ENCODE measurements at regions not wholly inside any gene's neighbourhood (a gene's known extent, or its start where the extent isn't known, plus 50 kb on each side); places are given as distances from the start of the nearest gene placed in this dataset.

DNA sequence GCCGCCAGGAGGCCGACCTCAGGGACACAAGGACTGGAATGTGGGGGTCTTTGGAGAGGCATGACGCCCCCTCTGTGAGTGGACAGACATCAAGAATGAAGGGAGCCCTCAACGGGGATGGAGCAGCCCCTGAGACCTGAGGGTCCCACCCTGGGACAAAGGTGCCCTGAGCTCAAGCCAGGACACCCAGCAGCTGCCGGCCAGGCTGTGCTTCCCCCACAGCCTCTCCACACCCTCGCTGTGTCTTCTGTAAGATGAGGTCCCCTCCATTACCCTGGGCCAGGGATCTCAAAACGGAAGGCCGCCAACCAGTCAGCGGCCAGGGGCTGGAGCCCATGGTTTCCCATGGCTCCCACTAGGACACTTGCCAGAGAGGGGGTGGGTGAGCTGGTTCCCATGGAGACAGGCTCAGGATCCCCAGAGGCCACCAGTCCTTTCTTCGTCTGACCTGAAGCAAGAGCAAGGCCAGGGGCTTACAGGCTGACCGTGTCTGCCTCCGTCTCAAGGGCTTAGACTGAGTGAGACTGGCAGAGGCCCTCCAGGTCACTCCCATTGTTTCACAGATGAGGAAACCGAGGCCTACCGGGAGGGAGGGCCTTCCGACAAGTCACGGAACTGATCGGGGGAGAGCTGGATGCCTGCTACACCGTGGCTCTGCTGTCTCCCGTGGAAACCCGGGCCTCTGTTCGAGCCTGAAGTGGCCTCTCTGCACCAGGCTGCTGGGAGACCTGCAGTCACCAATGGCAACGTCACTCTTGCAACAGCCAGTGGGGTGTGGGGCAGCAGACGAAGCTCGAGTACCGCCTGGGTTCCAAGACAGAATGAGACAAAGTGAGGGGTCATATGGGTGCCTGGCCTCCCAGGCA lies 91.7 kb upstream of the DIO3 start:
- Histone ChIP-seq H3K36me3 (ENCODE audit: insufficient read depth, low read length) (no peaks in the 10 kb centered on the region), H3K9me2 (ENCODE audit: insufficient read depth, low read length) (no peaks in the 10 kb centered on the region), H3K9me3 (ENCODE audit: low read length) (no peaks in the 10 kb centered on the region), H3K4me3 (ENCODE audit: low read depth, low read length, poor library complexity, severe bottlenecking) (no peak overlapping the region), H2AFZ (ENCODE audit: low read length) (no peak overlapping the region), H3K4me1 (ENCODE audit: insufficient read depth, low read length, poor library complexity, severe bottlenecking) (peaks cover 7% of the 10 kb centered on the region), H4K20me1 (ENCODE audit: insufficient read depth, low read length) (no peaks in the 10 kb centered on the region), H3K27ac (ENCODE audit: low read depth, low read length, poor library complexity, severe bottlenecking) (no peak overlapping the region), H3K4me2 (ENCODE audit: low read length) (no peak overlapping the region), H3K79me2 (ENCODE audit: insufficient read depth, low read depth, low read length) (no peaks in the 10 kb centered on the region)
- DNase-seq (ENCODE audit: low spot score) = no peak
- TF ChIP-seq, protein P1, sequence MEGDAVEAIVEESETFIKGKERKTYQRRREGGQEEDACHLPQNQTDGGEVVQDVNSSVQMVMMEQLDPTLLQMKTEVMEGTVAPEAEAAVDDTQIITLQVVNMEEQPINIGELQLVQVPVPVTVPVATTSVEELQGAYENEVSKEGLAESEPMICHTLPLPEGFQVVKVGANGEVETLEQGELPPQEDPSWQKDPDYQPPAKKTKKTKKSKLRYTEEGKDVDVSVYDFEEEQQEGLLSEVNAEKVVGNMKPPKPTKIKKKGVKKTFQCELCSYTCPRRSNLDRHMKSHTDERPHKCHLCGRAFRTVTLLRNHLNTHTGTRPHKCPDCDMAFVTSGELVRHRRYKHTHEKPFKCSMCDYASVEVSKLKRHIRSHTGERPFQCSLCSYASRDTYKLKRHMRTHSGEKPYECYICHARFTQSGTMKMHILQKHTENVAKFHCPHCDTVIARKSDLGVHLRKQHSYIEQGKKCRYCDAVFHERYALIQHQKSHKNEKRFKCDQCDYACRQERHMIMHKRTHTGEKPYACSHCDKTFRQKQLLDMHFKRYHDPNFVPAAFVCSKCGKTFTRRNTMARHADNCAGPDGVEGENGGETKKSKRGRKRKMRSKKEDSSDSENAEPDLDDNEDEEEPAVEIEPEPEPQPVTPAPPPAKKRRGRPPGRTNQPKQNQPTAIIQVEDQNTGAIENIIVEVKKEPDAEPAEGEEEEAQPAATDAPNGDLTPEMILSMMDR (conservative IDR thresholded peaks at IDR 0.05; ENCODE audit: low read length) = no peak
- no peak for TF ChIP-seq EZH2phosphoT487 (IDR thresholded peaks at IDR 0.05; ENCODE audit: borderline replicate concordance, low read depth, low read length)
- POLR2A ChIA-PET = no interaction called here
- intact Hi-C loops (cut with micrococcal nuclease; ENCODE audit: unreplicated experiment) = no loop called here
- BruUV-seq (replicated peaks) = no TSS peak
- CTCF ChIA-PET (ENCODE audit: unreplicated experiment) = no interaction called here

DNA sequence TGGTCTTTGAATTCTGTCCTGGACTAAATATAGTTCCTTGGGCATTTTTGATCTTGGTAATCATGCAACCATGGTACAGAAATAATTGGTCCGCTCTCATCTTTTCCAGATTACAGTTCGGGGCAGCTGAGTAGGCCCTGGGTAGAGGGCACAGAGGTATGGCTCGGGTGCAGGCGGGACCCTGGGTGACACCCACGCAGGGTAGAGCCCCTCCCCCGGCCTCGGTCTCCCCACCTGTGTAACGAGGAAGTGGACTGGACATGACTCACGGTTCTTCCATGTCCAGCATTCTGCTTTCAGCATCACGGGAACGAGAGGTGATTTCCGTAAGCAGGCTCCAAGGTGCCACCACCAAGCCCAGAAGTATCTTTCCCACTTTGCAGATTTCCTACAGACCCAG lies 91.0 kb upstream of the DIO3 start:
- H3K79me2 ChIP-seq (ENCODE audit: insufficient read depth, low read depth, low read length) = no peaks in the 10 kb centered on the region
- CTCF ChIA-PET (ENCODE audit: unreplicated experiment) = no interaction called here
- H3K4me3 ChIP-seq (ENCODE audit: low read depth, low read length, poor library complexity, severe bottlenecking) = no peak overlapping the region
- peaks cover 7% of the 10 kb centered on the region for H3K4me1 ChIP-seq (ENCODE audit: insufficient read depth, low read length, poor library complexity, severe bottlenecking)
- no peaks in the 10 kb centered on the region for H3K9me2 ChIP-seq (ENCODE audit: insufficient read depth, low read length)
- H3K9me3 ChIP-seq (ENCODE audit: low read length) = no peaks in the 10 kb centered on the region
- intact Hi-C loops (cut with micrococcal nuclease; ENCODE audit: unreplicated experiment) = no loop called here
- H3K27ac ChIP-seq (ENCODE audit: low read depth, low read length, poor library complexity, severe bottlenecking) = no peak overlapping the region
- POLR2A ChIA-PET = no interaction called here
- H4K20me1 ChIP-seq (ENCODE audit: insufficient read depth, low read length) = no peaks in the 10 kb centered on the region
- no peak overlapping the region for H3K4me2 ChIP-seq (ENCODE audit: low read length)
- H2AFZ ChIP-seq (ENCODE audit: low read length) = no peak overlapping the region
- BruUV-seq (replicated peaks) = no TSS peak
- TF ChIP-seq, protein P1 (conservative IDR thresholded peaks at IDR 0.05; ENCODE audit: low read length) = no peak
- no peak for TF ChIP-seq EZH2phosphoT487 (IDR thresholded peaks at IDR 0.05; ENCODE audit: borderline replicate concordance, low read depth, low read length)
- DNase-seq (ENCODE audit: low spot score) = no peak
- H3K36me3 ChIP-seq (ENCODE audit: insufficient read depth, low read length) = no peaks in the 10 kb centered on the region

DNA sequence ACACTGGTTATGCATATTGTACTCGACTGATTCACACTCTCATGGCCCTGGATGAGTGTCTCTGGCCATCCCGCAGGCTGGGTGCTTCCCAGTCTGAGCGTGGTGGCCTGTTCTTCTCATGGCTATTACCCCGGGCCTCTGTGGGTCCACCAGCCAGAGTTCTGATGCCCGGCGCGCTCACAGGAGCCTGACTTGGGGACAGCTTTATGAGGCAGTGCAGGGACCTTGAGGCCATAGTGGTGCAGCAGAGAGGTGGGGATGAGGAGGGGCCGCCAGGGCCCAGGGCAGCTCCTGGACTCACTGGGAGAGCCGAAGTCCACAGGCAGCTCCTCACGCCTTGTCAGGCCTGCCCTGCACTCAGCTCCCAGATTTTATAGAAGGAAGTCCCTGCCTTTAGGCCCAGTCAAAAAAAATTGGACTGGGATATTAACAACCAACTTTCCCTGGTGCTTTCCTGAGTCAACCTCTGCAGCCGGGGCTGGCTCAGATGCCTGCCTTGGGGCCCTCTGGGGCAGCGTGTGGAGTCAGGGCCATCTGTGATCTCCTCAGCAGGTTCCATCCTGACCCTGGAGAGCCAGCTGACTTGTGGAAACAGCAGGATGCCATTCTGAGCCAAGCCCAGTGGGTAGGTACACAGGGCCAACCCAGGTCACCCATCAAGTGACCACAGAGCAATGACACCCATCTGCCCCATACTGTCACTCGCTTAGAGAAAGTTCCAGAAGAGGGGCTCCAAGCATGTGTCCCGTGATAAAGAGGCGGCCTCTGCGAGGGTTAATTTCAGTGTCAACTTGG lies 89.4 kb upstream of the DIO3 start:
- Histone ChIP-seq H3K9me3 (ENCODE audit: low read length) (no peaks in the 10 kb centered on the region), H3K79me2 (ENCODE audit: insufficient read depth, low read depth, low read length) (no peaks in the 10 kb centered on the region), H3K4me3 (ENCODE audit: low read depth, low read length, poor library complexity, severe bottlenecking) (no peak overlapping the region), H3K27ac (ENCODE audit: low read depth, low read length, poor library complexity, severe bottlenecking) (no peak overlapping the region), H4K20me1 (ENCODE audit: insufficient read depth, low read length) (no peaks in the 10 kb centered on the region), H2AFZ (ENCODE audit: low read length) (no peak overlapping the region), H3K4me2 (ENCODE audit: low read length) (no peak overlapping the region), H3K9me2 (ENCODE audit: insufficient read depth, low read length) (no peaks in the 10 kb centered on the region), H3K4me1 (ENCODE audit: insufficient read depth, low read length, poor library complexity, severe bottlenecking) (no peaks in the 10 kb centered on the region), H3K36me3 (ENCODE audit: insufficient read depth, low read length) (no peaks in the 10 kb centered on the region)
- no peak for TF ChIP-seq EZH2phosphoT487 (IDR thresholded peaks at IDR 0.05; ENCODE audit: borderline replicate concordance, low read depth, low read length)
- ChIA-PET POLR2A (no interaction called here), CTCF (ENCODE audit: unreplicated experiment) (no interaction called here)
- intact Hi-C loops (cut with micrococcal nuclease; ENCODE audit: unreplicated experiment) = no loop called here
- no peak for DNase-seq (ENCODE audit: low spot score)
- BruUV-seq (replicated peaks) = no TSS peak

Data from OCI-LY7 (cell line).